Large intestine (tissue), 3 donors: ENCODE measurements at regions not wholly inside any gene's neighbourhood (a gene's known extent, or its start where the extent isn't known, plus 50 kb on each side); places are given as distances from the start of the nearest gene placed in this dataset.
"Not testable (repeated sequence)": the region's sequence is repeated elsewhere in the genome, so short reads cannot be mapped to it uniquely, and the experiment has no call there.

Experiments
- DNase-seq, 2 donors: peaks; one replicate each; pipeline versions ENCODE4 v3.0.0 to v3.0.0-alpha.2; 2013
- H3K27ac ChIP-seq: one replicate; pipeline ENCODE4 v1.5.1; 2013; ENCODE audit warnings: low read length
- H3K27me3 ChIP-seq: 2 replicates; pipeline ENCODE4 v1.6.1; 2013; ENCODE audit warnings: low read length; ENCODE audit not compliant: control insufficient read depth, insufficient read depth
- H3K36me3 ChIP-seq: 2 replicates; pipeline ENCODE4 v1.6.1; 2013; ENCODE audit warnings: low read length; ENCODE audit not compliant: control insufficient read depth, insufficient read depth
- H3K4me1 ChIP-seq: one replicate; pipeline ENCODE4 v1.6.1; 2013; ENCODE audit warnings: low read length; ENCODE audit not compliant: control insufficient read depth, insufficient read depth
- H3K4me3 ChIP-seq: one replicate; pipeline ENCODE4 v1.5.1; 2013; ENCODE audit warnings: low read length
- H3K9me3 ChIP-seq: one replicate; pipeline ENCODE4 v1.6.1; 2013; ENCODE audit warnings: mild to moderate bottlenecking, low read depth, low read length, moderate library complexity; ENCODE audit not compliant: control insufficient read depth
- WGBS: methylation state at CpG from one replicate; pipeline ENCODE4 v1.1.5; 2013; ENCODE audit warnings: low lambda C conversion rate; ENCODE audit not compliant: insufficient coverage; 5-methylcytosine and 5-hydroxymethylcytosine counted together

- not testable (repeated sequence) for H3K4me1 ChIP-seq, DNase-seq, H3K27me3 ChIP-seq, H3K27ac ChIP-seq, H3K4me3 ChIP-seq, H3K36me3 ChIP-seq
- no CpG with 5 or more reads among the region's 4 CpGs for WGBS
- H3K9me3 ChIP-seq, result peaks cover 16% of the 10 kb centered on the region
These were observed 3933.4 kb upstream of the OR11H1 start for GRCh38 chr22:11594552-11594951.

DNA sequence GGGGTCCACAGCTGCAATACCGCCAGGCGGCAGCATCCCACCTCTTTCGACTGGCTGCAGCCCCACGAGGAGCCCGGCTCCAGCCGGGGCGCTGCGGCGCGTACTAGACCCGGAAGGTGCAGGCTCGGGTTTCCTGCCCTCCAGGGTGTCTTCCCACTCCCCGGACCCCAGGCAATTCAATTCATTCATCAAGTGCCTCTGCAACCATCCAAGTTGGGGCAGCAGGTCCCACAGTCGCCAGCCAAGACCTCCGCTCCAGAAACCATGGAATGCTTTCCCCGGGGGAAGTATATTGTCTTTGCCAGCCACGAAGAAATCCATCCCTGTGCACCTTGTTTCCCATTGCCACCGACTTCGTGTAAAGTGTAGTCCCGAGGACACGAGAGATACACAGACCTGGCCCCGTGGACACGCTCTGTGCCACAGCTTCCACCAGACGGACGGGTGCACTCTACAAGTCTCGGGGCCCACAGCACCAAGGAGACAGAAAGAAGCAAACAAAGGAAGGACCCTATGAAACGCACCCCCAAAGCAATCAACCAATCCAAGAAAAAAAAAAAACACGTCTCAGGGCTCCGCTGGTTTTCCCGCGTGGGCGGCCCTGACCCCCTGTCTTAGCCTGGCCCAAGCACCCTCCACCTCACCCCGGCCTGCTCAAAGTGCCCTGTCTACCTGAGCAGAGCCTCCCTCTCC is 3930.2 kb upstream of the OR11H1 start:
- H3K27me3 ChIP-seq, H3K36me3 ChIP-seq, H3K4me1 ChIP-seq, H3K27ac ChIP-seq, DNase-seq, H3K4me3 ChIP-seq: not testable (repeated sequence)
- H3K9me3 ChIP-seq, result peaks cover 35% of the 10 kb centered on the region
- WGBS, result 76% methylated on average over 6 of the region's 33 CpGs

GRCh38 chr22:11598492-11599440 is 3929.2 kb upstream of the OR11H1 start:
- Histone ChIP-seq H3K9me3 (peaks cover 35% of the 10 kb centered on the region), H3K4me1 (no peaks in the 10 kb centered on the region), H3K27me3 (no peaks in the 10 kb centered on the region), H3K27ac (no peak overlapping the region), H3K4me3 (no peak overlapping the region), H3K36me3 (no peaks in the 10 kb centered on the region)
- WGBS, result 90% methylated on average over 2 of the region's 44 CpGs
- DNase-seq, result no peak

DNA sequence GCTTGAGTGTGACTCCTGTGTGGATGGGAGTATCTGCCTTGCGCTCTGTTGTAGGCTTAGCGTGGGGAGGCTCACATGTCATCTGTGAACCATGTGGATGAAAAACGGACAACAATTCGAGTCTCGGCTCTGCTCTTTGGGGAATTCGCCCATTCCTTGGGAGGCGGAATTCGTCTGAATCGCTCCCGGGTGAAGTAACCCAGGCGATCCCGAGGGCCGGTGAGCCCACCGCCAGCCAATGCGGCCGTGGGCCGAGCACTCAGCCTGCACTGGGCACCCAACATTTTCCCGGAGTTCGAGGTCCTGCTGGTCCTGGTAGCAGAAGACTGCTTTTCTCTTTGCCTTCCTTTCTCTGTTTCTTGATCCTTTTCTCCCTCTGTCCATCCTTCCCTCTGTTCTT is 3928.5 kb upstream of the OR11H1 start:
- not testable (repeated sequence) for H3K4me3 ChIP-seq, DNase-seq, H3K4me1 ChIP-seq, H3K36me3 ChIP-seq, H3K27me3 ChIP-seq, H3K27ac ChIP-seq
- peaks cover 35% of the 10 kb centered on the region for H3K9me3 ChIP-seq
- 89% methylated on average over 2 of the region's 19 CpGs for WGBS

- not testable (repeated sequence) for H3K27me3 ChIP-seq, H3K27ac ChIP-seq, H3K4me1 ChIP-seq, H3K4me3 ChIP-seq, DNase-seq, H3K36me3 ChIP-seq
- WGBS, result no CpG with 5 or more reads among the region's 23 CpGs
- H3K9me3 ChIP-seq, result peaks cover 38% of the 10 kb centered on the region
These were observed 3927.8 kb upstream of the OR11H1 start for GRCh38 chr22:11600161-11600560.

GRCh38 chr22:11600896-11601890 is 3926.8 kb upstream of the OR11H1 start:
- not testable (repeated sequence) for H3K27me3 ChIP-seq, H3K4me3 ChIP-seq, DNase-seq, H3K27ac ChIP-seq, H3K36me3 ChIP-seq, H3K4me1 ChIP-seq
- peaks cover 48% of the 10 kb centered on the region for H3K9me3 ChIP-seq
- no CpG with 5 or more reads among the region's 59 CpGs for WGBS

GRCh38 chr22:11604635-11605395 is 3923.2 kb upstream of the OR11H1 start:
- H3K27me3 ChIP-seq, H3K4me1 ChIP-seq, DNase-seq, H3K4me3 ChIP-seq, H3K36me3 ChIP-seq, H3K27ac ChIP-seq: not testable (repeated sequence)
- 90% methylated on average over 4 of the region's 41 CpGs for WGBS
- H3K9me3 ChIP-seq, result peaks cover 34% of the 10 kb centered on the region

- Histone ChIP-seq H3K4me3 (no peak overlapping the region), H3K9me3 (peaks cover 29% of the 10 kb centered on the region), H3K27me3 (no peaks in the 10 kb centered on the region), H3K4me1 (no peaks in the 10 kb centered on the region), H3K27ac (no peak overlapping the region), H3K36me3 (no peaks in the 10 kb centered on the region)
- WGBS, result 64% methylated on average over 15 of the region's 30 CpGs
- no peak for DNase-seq
These were observed 3922.5 kb upstream of the OR11H1 start for GRCh38 chr22:11605468-11605981.

- 75% methylated on average over 3 of the region's 42 CpGs for WGBS
- DNase-seq, H3K4me1 ChIP-seq, H3K27ac ChIP-seq, H3K27me3 ChIP-seq, H3K4me3 ChIP-seq, H3K36me3 ChIP-seq: not testable (repeated sequence)
- peaks cover 24% of the 10 kb centered on the region for H3K9me3 ChIP-seq
These were observed 3921.7 kb upstream of the OR11H1 start for GRCh38 chr22:11606047-11607000.
